Esophagus mucosa (tissue), 1 donor: ENCODE measurements at regions not wholly inside any gene's neighbourhood (a gene's known extent, or its start where the extent isn't known, plus 50 kb on each side); places are given as distances from the start of the nearest gene placed in this dataset.

Experiments
- ATAC-seq: fragments of 200-7000 bp; cut with Tn5 transposase; one replicate; pipeline ENCODE4 v1.9.1; 2020
- donor health status: DM: yes; HTN: yes; CAD: no.

DNA sequence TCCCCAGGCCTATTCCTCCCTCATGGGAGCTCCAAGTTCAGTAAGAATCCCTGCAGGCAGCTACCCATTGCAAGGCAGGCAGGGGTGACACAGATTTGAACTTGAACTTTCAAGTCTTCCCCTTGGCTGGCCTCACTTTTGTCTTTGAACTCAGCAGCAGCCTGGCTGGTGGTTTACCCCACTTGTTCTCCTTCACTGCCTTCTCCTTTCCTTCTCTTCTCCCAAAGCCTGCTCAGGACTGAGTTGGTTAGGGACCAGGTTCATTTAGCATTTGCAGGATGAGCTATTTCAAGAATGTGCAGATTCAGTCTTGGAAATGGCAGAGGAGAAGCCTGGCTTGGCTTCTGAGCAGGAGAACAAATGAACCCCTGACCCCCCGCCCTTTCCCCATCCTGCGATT lies 67.7 kb upstream of the TBX3 start:
- no peak for ATAC-seq

DNA sequence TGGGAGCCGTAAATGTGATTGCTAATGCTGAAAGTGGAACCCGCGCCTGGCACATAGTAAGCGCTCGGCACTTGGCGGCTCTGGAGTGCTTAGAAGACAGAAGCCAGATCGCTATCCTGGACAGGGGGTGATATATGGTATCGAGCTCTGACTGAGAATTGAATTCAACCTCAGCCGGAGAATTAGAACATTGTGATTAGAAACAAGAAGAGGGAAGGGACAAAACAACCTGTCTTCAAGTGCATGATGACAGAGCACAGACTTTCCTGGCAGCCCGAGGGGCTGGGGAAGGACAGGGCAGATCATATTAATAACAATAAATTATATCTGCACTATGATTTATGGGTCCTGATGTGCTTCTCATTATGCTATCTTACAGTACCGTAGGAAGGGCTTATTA lies 66.9 kb upstream of the TBX3 start:
- no peak for ATAC-seq

- ATAC-seq, result no peak
Observed at GRCh38 chr12:114749065-114749464, 65.1 kb upstream of the TBX3 start.

DNA sequence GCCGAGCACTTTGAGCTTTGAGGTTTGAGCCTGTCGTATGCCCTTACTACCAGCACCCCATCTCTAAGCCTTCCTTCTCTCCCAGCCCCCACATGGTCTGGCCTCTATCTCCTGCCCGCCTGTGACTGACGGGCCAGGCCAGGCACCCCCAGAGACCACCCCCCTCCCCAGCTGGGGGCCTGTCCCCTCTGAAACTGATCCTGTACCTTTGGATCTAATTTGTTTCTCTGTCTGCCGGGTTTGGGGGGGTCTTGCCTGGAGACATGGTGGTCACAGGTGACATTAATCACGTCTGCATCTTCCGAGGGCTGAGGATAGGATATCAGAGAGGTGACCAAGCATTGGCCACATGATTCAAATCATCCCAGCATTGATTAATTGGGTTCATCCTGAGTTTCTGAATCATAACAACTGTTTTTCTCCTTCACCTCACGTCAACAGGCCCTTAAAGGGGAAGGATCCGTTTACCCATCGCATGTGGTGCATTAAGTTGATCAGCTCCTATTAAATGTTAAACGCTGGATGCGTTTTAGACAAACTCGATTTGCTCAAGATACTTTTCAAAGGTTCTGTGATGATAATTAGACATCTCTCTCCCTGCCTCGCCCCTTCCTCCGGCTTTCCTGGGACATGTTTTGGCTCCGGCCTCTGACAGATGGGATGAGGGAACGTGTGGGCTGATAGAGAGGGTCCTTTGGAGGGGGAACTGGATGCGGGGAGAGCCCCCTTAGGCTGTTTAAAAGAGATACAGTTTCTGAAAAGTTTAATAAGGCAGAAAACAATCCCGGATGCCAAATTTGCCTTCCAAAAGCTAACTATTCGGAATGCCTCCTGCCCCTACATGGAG lies 63.3 kb upstream of the TBX3 start:
- no peak for ATAC-seq

DNA sequence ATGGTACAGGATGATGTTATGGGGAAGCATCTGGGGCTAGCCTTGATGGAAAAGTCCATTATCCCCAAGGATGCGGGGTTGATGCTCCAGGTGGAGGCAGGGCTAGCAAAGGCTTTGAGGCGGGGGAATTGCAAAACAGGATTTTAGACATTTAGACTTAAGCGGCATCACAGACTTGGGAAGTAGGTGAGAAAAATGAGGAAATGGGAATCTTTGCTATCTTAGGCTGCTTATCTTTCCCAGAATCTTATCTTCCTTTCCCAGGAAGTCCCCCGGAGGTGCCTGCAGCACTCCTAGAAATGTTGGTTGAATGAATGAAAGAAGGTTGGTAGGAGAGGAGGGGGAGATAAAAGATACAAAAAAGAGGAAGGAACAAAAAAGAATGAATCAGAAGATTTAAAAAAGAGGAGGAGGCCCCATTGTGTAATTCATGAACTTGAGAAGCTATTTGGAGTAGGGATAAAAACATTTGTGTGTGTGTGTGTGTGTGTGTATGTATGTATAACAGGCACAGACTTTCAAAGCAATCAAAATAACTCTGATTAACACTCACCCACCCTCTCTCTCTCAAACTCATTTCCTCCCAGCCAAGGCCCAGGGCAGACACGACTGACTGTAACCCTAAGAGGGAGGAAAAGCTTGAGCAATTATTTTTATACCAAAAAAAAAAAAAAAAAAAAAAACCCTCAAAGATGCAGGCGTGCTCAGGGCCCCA lies 62.5 kb upstream of the TBX3 start:
- no peak for ATAC-seq

DNA sequence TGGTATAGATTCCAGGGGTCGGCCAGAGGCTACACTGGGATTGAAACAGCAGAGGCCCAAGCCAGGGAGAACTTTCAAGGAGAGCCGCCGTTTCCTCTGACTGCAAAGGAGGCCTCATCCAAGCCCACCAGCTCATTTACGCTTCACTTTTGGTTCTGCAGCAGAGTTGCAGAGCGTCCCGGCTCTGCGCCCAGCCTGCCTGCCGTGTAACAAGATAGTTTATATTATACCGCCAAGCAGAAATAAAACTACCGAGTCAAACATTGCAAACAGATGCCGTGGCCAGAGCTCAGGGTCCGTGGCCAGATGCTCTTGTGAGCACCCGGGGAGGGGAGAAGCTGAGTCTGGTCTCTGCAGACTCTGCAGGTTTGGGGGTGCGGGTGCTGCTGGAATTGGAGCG lies 60.7 kb upstream of the TBX3 start:
- ATAC-seq, result no peak

DNA sequence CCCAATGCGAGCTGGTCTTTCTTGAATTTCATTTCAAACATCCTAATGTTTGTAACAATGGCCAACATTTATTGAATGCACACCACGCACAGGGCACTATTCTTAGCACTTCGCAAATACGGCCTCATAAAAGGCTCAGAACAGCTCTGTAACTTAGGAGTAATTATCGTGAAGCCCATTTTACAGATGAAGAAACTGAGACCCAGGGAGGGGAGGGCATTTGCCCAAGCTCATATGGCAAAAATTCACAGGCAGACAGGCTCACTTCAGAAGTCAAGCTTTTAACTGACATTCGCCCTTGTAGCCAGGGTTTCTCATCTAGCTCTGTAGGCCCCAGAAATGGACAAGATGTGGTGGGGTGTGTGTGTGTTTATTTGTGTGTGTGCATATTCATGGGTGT lies 60.3 kb upstream of the TBX3 start:
- no peak for ATAC-seq

- ATAC-seq, result no peak
Observed at GRCh38 chr12:114743799-114744198, 59.8 kb upstream of the TBX3 start.

- no peak for ATAC-seq
Observed at GRCh38 chr12:114743289-114743688, 59.3 kb upstream of the TBX3 start.

- ATAC-seq, result no peak
Observed at GRCh38 chr12:114742363-114742762, 58.4 kb upstream of the TBX3 start.

GRCh38 chr12:114741940-114742339 lies 58.0 kb upstream of the TBX3 start:
- ATAC-seq, result no peak

GRCh38 chr12:114740448-114740847 lies 56.5 kb upstream of the TBX3 start:
- no peak for ATAC-seq

DNA sequence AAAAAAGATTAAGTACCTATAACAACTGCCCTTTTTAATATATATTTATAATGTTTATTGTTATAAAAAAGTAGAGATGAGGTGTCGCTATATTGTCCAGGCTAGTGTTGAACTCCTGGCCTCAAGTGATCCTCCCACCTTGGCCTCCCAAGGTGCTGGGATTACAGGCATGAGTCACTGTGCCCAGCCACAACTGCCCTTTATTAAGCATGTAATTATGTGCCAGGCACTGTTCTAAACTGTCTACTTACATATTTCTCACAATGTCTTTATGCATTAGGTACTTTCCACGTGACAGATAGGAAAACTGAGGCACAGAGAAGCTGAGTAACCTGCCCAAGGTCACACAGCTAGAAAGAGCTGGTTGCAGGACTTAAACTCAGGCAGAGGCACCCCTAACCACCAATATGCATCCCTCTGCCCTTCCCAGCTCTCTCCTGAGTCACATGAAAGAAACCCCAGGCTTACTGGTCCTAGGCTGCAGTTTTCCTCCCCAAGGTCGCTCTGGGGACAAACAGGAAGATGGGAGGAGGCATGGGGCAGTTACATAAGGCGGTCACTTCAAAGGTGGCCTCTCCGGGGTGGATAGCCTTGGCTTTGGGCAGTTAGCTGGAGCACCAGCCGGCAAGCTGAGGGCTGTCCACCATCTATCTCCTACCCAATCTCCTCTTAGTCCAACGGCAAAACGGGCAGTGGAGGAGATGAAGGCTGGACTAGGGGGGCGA lies 54.6 kb upstream of the TBX3 start:
- no peak for ATAC-seq

DNA sequence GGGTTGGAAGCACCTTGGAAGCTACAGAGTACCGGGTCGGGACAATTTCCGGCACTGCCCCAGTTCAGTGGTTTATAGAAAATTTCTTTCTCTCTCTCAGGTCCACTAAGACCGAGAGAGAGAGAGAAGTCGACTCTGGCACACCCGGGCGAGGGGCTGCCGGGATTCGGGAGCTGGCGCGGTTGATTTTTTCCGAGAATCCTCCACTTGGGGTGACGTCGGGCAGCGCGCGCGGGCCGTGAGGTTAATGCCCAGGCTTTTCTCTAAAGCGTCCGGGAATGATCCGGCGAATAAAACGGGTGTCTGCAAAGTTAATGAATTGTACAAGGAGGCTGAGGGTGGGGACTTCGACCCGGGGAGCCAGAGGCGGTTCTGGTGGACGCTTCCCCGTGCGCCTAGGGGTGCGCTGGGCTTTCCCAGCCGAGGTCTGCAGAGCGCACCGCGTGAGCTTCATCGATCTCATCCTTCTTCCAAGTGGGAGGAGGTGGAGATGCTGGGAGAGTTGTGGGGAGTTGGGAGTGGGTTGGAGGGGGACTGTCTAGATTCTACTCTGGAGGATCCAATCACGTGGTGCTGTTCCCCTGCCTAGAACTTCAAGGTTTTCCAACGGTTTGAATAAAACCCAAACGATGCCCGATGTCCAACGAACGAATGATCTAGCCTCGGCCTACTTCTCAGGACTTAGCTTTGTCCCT lies 51.9 kb upstream of the TBX3 start:
- no peak for ATAC-seq

- ATAC-seq, result no peak
Observed at GRCh38 chr12:114735011-114735410, 51.0 kb upstream of the TBX3 start.

GRCh38 chr12:114733919-114734318 lies 49.9 kb upstream of the TBX3 start:
- no peak for ATAC-seq
